H1 (cell line): ENCODE measurements at regions not wholly inside any gene's neighbourhood (a gene's known extent, or its start where the extent isn't known, plus 50 kb on each side); places are given as distances from the start of the nearest gene placed in this dataset.

Experiments used
- ASH2L ChIP-seq: fragments of 200-600, 300-600 bp; sonication (generic); IDR thresholded peaks from one replicate; pipeline ENCODE4 v1.7.1; 2017; ENCODE audit warnings: low read length
- TF ChIP-seq, protein P1 (sequence below): fragments of 300-600 bp; sonication (generic); IDR thresholded peaks from 2 replicates; pipeline ENCODE4 v1.7.1; 2012; ENCODE audit warnings: low read length, moderate library complexity, mild to moderate bottlenecking, inconsistent platforms; ENCODE audit not compliant: insufficient replicate concordance

DNA sequence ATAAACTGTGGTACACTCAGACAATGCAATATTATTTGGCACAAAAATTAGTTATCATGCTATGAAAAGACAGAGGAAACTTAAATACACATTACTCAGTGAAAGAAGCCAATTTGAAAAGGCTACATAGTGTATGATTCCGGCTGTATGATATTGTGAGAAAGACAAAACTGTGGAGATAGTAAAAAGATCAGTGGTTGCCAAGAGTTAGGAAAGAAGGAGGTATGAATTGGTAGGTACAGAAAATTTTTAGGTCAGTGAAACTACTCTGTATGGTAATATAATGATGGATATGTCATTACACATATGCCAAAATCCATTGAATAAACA, 458.8 kb upstream of the CBLB start (continued):
- TF ChIP-seq, protein P1, sequence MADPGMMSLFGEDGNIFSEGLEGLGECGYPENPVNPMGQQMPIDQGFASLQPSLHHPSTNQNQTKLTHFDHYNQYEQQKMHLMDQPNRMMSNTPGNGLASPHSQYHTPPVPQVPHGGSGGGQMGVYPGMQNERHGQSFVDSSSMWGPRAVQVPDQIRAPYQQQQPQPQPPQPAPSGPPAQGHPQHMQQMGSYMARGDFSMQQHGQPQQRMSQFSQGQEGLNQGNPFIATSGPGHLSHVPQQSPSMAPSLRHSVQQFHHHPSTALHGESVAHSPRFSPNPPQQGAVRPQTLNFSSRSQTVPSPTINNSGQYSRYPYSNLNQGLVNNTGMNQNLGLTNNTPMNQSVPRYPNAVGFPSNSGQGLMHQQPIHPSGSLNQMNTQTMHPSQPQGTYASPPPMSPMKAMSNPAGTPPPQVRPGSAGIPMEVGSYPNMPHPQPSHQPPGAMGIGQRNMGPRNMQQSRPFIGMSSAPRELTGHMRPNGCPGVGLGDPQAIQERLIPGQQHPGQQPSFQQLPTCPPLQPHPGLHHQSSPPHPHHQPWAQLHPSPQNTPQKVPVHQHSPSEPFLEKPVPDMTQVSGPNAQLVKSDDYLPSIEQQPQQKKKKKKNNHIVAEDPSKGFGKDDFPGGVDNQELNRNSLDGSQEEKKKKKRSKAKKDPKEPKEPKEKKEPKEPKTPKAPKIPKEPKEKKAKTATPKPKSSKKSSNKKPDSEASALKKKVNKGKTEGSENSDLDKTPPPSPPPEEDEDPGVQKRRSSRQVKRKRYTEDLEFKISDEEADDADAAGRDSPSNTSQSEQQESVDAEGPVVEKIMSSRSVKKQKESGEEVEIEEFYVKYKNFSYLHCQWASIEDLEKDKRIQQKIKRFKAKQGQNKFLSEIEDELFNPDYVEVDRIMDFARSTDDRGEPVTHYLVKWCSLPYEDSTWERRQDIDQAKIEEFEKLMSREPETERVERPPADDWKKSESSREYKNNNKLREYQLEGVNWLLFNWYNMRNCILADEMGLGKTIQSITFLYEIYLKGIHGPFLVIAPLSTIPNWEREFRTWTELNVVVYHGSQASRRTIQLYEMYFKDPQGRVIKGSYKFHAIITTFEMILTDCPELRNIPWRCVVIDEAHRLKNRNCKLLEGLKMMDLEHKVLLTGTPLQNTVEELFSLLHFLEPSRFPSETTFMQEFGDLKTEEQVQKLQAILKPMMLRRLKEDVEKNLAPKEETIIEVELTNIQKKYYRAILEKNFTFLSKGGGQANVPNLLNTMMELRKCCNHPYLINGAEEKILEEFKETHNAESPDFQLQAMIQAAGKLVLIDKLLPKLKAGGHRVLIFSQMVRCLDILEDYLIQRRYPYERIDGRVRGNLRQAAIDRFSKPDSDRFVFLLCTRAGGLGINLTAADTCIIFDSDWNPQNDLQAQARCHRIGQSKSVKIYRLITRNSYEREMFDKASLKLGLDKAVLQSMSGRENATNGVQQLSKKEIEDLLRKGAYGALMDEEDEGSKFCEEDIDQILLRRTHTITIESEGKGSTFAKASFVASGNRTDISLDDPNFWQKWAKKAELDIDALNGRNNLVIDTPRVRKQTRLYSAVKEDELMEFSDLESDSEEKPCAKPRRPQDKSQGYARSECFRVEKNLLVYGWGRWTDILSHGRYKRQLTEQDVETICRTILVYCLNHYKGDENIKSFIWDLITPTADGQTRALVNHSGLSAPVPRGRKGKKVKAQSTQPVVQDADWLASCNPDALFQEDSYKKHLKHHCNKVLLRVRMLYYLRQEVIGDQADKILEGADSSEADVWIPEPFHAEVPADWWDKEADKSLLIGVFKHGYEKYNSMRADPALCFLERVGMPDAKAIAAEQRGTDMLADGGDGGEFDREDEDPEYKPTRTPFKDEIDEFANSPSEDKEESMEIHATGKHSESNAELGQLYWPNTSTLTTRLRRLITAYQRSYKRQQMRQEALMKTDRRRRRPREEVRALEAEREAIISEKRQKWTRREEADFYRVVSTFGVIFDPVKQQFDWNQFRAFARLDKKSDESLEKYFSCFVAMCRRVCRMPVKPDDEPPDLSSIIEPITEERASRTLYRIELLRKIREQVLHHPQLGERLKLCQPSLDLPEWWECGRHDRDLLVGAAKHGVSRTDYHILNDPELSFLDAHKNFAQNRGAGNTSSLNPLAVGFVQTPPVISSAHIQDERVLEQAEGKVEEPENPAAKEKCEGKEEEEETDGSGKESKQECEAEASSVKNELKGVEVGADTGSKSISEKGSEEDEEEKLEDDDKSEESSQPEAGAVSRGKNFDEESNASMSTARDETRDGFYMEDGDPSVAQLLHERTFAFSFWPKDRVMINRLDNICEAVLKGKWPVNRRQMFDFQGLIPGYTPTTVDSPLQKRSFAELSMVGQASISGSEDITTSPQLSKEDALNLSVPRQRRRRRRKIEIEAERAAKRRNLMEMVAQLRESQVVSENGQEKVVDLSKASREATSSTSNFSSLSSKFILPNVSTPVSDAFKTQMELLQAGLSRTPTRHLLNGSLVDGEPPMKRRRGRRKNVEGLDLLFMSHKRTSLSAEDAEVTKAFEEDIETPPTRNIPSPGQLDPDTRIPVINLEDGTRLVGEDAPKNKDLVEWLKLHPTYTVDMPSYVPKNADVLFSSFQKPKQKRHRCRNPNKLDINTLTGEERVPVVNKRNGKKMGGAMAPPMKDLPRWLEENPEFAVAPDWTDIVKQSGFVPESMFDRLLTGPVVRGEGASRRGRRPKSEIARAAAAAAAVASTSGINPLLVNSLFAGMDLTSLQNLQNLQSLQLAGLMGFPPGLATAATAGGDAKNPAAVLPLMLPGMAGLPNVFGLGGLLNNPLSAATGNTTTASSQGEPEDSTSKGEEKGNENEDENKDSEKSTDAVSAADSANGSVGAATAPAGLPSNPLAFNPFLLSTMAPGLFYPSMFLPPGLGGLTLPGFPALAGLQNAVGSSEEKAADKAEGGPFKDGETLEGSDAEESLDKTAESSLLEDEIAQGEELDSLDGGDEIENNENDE = no peak
- TF ChIP-seq ASH2L = no peak
